ENCODE measurements at regions not wholly inside any gene's neighbourhood (a gene's known extent, or its start where the extent isn't known, plus 50 kb on each side); places are given as distances from the start of the nearest gene placed in this dataset.

DNA sequence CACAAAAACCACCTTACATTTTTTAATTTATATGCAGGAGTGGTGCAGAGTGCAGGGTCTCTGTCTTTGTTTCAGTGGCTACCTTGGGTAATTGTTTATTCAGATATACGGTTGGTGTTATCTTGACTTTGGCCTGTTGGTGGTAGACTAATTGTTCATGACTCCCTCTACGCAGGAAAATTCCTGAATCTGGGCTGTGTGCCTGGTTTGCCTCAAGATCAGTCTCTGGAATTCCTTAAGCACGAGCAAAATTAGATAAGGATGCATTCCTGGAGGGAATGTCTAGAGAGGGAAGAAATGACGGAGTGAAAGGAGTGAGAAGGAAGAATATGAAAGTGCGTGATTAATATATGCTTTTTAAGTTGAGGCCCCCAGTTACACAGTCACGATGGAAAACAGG is 576.9 kb upstream of the PCDH10 start:
- Histone ChIP-seq H3K27ac (replicated peaks) (no peak overlapping the region), H3K4me3 (replicated peaks; ENCODE audit: insufficient read depth, low read length) (no peak overlapping the region), H3K27me3 (ENCODE audit: insufficient read depth, poor library complexity, severe bottlenecking) (no peaks in the 10 kb centered on the region)
- no peak for DNase-seq (ENCODE audit: low read depth in 1 of 2, low spot score in 1 of 2)
- TF ChIP-seq, protein P1, sequence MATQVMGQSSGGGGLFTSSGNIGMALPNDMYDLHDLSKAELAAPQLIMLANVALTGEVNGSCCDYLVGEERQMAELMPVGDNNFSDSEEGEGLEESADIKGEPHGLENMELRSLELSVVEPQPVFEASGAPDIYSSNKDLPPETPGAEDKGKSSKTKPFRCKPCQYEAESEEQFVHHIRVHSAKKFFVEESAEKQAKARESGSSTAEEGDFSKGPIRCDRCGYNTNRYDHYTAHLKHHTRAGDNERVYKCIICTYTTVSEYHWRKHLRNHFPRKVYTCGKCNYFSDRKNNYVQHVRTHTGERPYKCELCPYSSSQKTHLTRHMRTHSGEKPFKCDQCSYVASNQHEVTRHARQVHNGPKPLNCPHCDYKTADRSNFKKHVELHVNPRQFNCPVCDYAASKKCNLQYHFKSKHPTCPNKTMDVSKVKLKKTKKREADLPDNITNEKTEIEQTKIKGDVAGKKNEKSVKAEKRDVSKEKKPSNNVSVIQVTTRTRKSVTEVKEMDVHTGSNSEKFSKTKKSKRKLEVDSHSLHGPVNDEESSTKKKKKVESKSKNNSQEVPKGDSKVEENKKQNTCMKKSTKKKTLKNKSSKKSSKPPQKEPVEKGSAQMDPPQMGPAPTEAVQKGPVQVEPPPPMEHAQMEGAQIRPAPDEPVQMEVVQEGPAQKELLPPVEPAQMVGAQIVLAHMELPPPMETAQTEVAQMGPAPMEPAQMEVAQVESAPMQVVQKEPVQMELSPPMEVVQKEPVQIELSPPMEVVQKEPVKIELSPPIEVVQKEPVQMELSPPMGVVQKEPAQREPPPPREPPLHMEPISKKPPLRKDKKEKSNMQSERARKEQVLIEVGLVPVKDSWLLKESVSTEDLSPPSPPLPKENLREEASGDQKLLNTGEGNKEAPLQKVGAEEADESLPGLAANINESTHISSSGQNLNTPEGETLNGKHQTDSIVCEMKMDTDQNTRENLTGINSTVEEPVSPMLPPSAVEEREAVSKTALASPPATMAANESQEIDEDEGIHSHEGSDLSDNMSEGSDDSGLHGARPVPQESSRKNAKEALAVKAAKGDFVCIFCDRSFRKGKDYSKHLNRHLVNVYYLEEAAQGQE (IDR thresholded peaks at IDR 0.05; ENCODE audit: insufficient replicate concordance, low read depth), result no peak
- TF ChIP-seq POLR2AphosphoS5 (IDR thresholded peaks at IDR 0.05; ENCODE audit: low read depth), result no peak
- TF ChIP-seq, protein P2, sequence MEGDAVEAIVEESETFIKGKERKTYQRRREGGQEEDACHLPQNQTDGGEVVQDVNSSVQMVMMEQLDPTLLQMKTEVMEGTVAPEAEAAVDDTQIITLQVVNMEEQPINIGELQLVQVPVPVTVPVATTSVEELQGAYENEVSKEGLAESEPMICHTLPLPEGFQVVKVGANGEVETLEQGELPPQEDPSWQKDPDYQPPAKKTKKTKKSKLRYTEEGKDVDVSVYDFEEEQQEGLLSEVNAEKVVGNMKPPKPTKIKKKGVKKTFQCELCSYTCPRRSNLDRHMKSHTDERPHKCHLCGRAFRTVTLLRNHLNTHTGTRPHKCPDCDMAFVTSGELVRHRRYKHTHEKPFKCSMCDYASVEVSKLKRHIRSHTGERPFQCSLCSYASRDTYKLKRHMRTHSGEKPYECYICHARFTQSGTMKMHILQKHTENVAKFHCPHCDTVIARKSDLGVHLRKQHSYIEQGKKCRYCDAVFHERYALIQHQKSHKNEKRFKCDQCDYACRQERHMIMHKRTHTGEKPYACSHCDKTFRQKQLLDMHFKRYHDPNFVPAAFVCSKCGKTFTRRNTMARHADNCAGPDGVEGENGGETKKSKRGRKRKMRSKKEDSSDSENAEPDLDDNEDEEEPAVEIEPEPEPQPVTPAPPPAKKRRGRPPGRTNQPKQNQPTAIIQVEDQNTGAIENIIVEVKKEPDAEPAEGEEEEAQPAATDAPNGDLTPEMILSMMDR (IDR thresholded peaks at IDR 0.05; ENCODE audit: insufficient read depth, low read length), result no peak

DNA sequence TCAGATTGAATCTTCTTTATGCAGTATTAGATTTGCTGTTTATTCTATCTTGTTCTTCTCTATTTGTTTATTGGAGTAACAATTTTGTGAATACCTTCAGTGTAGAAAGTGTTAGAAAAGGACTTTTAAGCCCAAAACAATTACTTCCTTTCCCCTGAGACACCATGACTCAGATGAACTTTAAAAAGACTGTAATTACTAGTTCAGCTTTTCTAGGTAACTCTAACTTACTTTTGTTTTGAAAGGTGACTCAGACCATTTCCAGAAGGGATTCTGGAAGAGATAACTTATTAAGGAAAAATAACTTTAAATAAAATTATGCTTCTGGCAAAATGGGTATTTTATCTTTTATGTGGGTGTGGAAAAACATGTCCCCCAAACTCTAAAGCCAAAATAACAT is 561.5 kb upstream of the PCDH10 start:
- TF ChIP-seq, protein P1 (IDR thresholded peaks at IDR 0.05; ENCODE audit: insufficient replicate concordance, low read depth), result no peak
- TF ChIP-seq GABPA (IDR thresholded peaks at IDR 0.05; ENCODE audit: low read depth), result no peak
- TF ChIP-seq, protein P2 (IDR thresholded peaks at IDR 0.05; ENCODE audit: insufficient read depth, low read length), result no peak
- TF ChIP-seq SPI1 (IDR thresholded peaks at IDR 0.05; ENCODE audit: borderline replicate concordance, low read depth), result no peak
- TF ChIP-seq POLR2AphosphoS5 (IDR thresholded peaks at IDR 0.05; ENCODE audit: low read depth), result no peak
- no peaks in the 10 kb centered on the region for H3K27me3 ChIP-seq (ENCODE audit: insufficient read depth, poor library complexity, severe bottlenecking)
- DNase-seq (ENCODE audit: low read depth in 1 of 2, low spot score in 1 of 2), result no peak
- H3K4me3 ChIP-seq (replicated peaks; ENCODE audit: insufficient read depth, low read length), result no peak overlapping the region
- H3K27ac ChIP-seq (replicated peaks), result no peak overlapping the region

DNA sequence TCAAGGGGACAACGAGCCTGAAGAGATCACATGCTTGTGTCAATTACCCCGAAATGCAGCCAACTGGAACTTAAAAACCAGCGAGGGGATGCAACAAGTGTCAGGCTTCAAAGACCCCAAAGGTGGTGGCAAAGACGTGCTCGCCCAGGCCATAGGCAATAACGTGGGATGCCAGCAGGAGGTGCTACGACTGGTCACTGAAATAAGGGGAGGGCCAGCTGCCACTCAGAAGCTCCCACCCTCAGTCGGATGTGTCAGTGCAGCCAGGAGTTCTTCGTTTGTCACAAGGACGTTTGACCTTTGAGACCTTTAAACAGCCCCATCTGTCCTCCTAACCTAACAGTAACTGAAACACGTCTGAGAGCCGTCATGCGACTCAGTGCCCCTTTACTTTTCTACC is 556.8 kb upstream of the PCDH10 start:
- TF ChIP-seq, protein P2 (IDR thresholded peaks at IDR 0.05; ENCODE audit: insufficient read depth, low read length), result no peak
- no peak for TF ChIP-seq GABPA (IDR thresholded peaks at IDR 0.05; ENCODE audit: low read depth)
- TF ChIP-seq POLR2AphosphoS5 (IDR thresholded peaks at IDR 0.05; ENCODE audit: low read depth), result no peak
- TF ChIP-seq, protein P1 (IDR thresholded peaks at IDR 0.05; ENCODE audit: insufficient replicate concordance, low read depth), result no peak
- no peak for TF ChIP-seq SPI1 (IDR thresholded peaks at IDR 0.05; ENCODE audit: borderline replicate concordance, low read depth)
- DNase-seq (ENCODE audit: low read depth in 1 of 2, low spot score in 1 of 2), result no peak
- no peaks in the 10 kb centered on the region for H3K27me3 ChIP-seq (ENCODE audit: insufficient read depth, poor library complexity, severe bottlenecking)
- H3K27ac ChIP-seq (replicated peaks), result no peak overlapping the region
- H3K4me3 ChIP-seq (replicated peaks; ENCODE audit: insufficient read depth, low read length), result no peak overlapping the region
